Chondrocyte (in vitro differentiated cells): ENCODE measurements at regions not wholly inside any gene's neighbourhood (a gene's known extent, or its start where the extent isn't known, plus 50 kb on each side); places are given as distances from the start of the nearest gene placed in this dataset.
A peak's percentile ranks its signal among the peaks of the same experiment; 100 is the strongest.

Experiments used
- DNase-seq: peaks from one replicate; pipeline ENCODE4 v3.0.0; 2021; ENCODE audit warnings: mixed read lengths, low spot score
- H3K27ac Mint-ChIP-seq: one replicate; pipeline ENCODE4 v1.8.0; 2021; ENCODE audit warnings: mild to moderate bottlenecking, moderate library complexity, mixed read lengths; ENCODE audit not compliant: unreplicated experiment
- H3K27me3 Mint-ChIP-seq: 2 replicates; pipeline ENCODE4 v1.8.0; 2021; ENCODE audit warnings: low read depth, mixed read lengths
- H3K36me3 Mint-ChIP-seq: 2 replicates; pipeline ENCODE4 v1.8.0; 2021; ENCODE audit warnings: low read depth, mixed read lengths
- H3K4me1 Mint-ChIP-seq: 2 replicates; pipeline ENCODE4 v1.8.0; 2021; ENCODE audit warnings: low read depth, mild to moderate bottlenecking, mixed read lengths
- H3K4me3 Mint-ChIP-seq: one replicate; pipeline ENCODE4 v1.8.0; 2021; ENCODE audit warnings: mild to moderate bottlenecking, moderate library complexity, mixed read lengths; ENCODE audit not compliant: unreplicated experiment
- H3K9me3 Mint-ChIP-seq: 2 replicates; pipeline ENCODE4 v1.8.0; 2021; ENCODE audit warnings: low read depth, mixed read lengths
- CTCF ChIP-seq: fragments of 200-600 bp; sonication (generic); IDR thresholded peaks from 2 replicates; pipeline ENCODE4 v1.5.0; 2021; ENCODE audit warnings: antibody characterized with exemption, mild to moderate bottlenecking, moderate library complexity

- Mint-ChIP-seq H3K9me3 (peaks cover 28% of the 10 kb centered on the region), H3K27ac (no peak overlapping the region), H3K36me3 (peaks cover 3% of the 10 kb centered on the region), H3K27me3 (no peaks in the 10 kb centered on the region), H3K4me3 (no peak overlapping the region), H3K4me1 (peaks cover 10% of the 10 kb centered on the region)
- TF ChIP-seq CTCF, result no peak
- no peak for DNase-seq
Measured at GRCh38 chr6:30272032-30272431, 54.7 kb upstream of the TRIM39 start.

- H3K36me3 Mint-ChIP-seq, result peaks cover 12% of the 10 kb centered on the region
- no peak overlapping the region for H3K4me3 Mint-ChIP-seq
- no peak overlapping the region for H3K27ac Mint-ChIP-seq
- no peak for TF ChIP-seq CTCF
- no peaks in the 10 kb centered on the region for H3K27me3 Mint-ChIP-seq
- H3K4me1 Mint-ChIP-seq, result peaks cover 29% of the 10 kb centered on the region
- no peak for DNase-seq
- peaks cover 17% of the 10 kb centered on the region for H3K9me3 Mint-ChIP-seq
Measured at GRCh38 chr6:30267423-30267822, 54.2 kb upstream of the TRIM26 start.

GRCh38 chr6:30265594-30265993 is 52.4 kb upstream of the TRIM26 start:
- Mint-ChIP-seq H3K4me1 (peaks cover 39% of the 10 kb centered on the region), H3K4me3 (no peak overlapping the region), H3K27me3 (no peaks in the 10 kb centered on the region), H3K36me3 (peaks cover 12% of the 10 kb centered on the region), H3K27ac (no peak overlapping the region), H3K9me3 (peaks cover 6% of the 10 kb centered on the region)
- no peak for DNase-seq
- TF ChIP-seq CTCF, result no peak

GRCh38 chr6:30265181-30265580 is 52.0 kb upstream of the TRIM26 start:
- H3K4me3 Mint-ChIP-seq, result no peak overlapping the region
- DNase-seq, result no peak
- no peaks in the 10 kb centered on the region for H3K27me3 Mint-ChIP-seq
- H3K36me3 Mint-ChIP-seq, result peaks cover 12% of the 10 kb centered on the region
- H3K27ac Mint-ChIP-seq, result peak overlapping the region; percentile 83
- peaks cover 3% of the 10 kb centered on the region for H3K9me3 Mint-ChIP-seq
- peaks cover 43% of the 10 kb centered on the region for H3K4me1 Mint-ChIP-seq
- TF ChIP-seq CTCF, result no peak

GRCh38 chr6:30264743-30265142 is 51.5 kb upstream of the TRIM26 start:
- H3K27me3 Mint-ChIP-seq, result no peaks in the 10 kb centered on the region
- no peak for DNase-seq
- peaks cover 46% of the 10 kb centered on the region for H3K4me1 Mint-ChIP-seq
- peaks cover 3% of the 10 kb centered on the region for H3K9me3 Mint-ChIP-seq
- H3K4me3 Mint-ChIP-seq, result no peak overlapping the region
- peaks cover 12% of the 10 kb centered on the region for H3K36me3 Mint-ChIP-seq
- TF ChIP-seq CTCF, result no peak
- peak overlapping the region; percentile 83 for H3K27ac Mint-ChIP-seq
